Astrocyte (in vitro differentiated cells and primary cell): ENCODE measurements at regions not wholly inside any gene's neighbourhood (a gene's known extent, or its start where the extent isn't known, plus 50 kb on each side); places are given as distances from the start of the nearest gene placed in this dataset.

Experiments used
- DNase-seq: peaks from one replicate; pipeline ENCODE4 v3.0.0-alpha.2; 2010; ENCODE audit warnings: low read depth
- FAIRE-seq: peaks from 2 replicates; lab custom pipeline; 2011; peaks lifted over from hg19 to GRCh38; lab: Jason Lieb, UNC
- H2AFZ ChIP-seq: 2 replicates; pipeline ENCODE4 v1.6.0; 2012; ENCODE audit warnings: low read depth, low read length, inconsistent platforms
- H3K27ac ChIP-seq: 2 replicates; pipeline ENCODE4 v1.5.1; 2011; ENCODE audit warnings: low read depth, low read length, inconsistent platforms
- H3K27me3 ChIP-seq: 2 replicates; pipeline ENCODE4 v1.6.0; 2011; ENCODE audit warnings: low read length, inconsistent platforms; ENCODE audit not compliant: insufficient read depth
- H3K36me3 ChIP-seq: 2 replicates; pipeline ENCODE4 v1.5.1; 2011; ENCODE audit warnings: low read length, inconsistent platforms; ENCODE audit not compliant: insufficient read depth
- H3K4me1 ChIP-seq: 2 replicates; pipeline ENCODE4 v1.5.1; 2011; ENCODE audit warnings: low read length, inconsistent platforms; ENCODE audit not compliant: insufficient read depth
- H3K4me2 ChIP-seq: 2 replicates; pipeline ENCODE4 v1.6.0; 2012; ENCODE audit warnings: low read length, inconsistent platforms
- H3K4me3 ChIP-seq: 2 replicates; pipeline ENCODE4 v1.5.1; 2011; ENCODE audit warnings: low read depth, mild to moderate bottlenecking, low read length, inconsistent platforms; ENCODE audit not compliant: insufficient read depth
- H3K79me2 ChIP-seq: 2 replicates; pipeline ENCODE4 v1.6.0; 2012; ENCODE audit warnings: mild to moderate bottlenecking, low read length, inconsistent platforms; ENCODE audit not compliant: insufficient read depth
- H3K9ac ChIP-seq: 2 replicates; pipeline ENCODE4 v1.6.0; 2012; ENCODE audit warnings: mild to moderate bottlenecking, low read length, inconsistent platforms
- H3K9me3 ChIP-seq: 2 replicates; pipeline ENCODE4 v1.5.1; 2012; ENCODE audit warnings: low read depth, mild to moderate bottlenecking, low read length, inconsistent platforms; ENCODE audit not compliant: insufficient read depth
- H4K20me1 ChIP-seq: 2 replicates; pipeline ENCODE4 v1.6.0; 2012; ENCODE audit warnings: low read length, inconsistent platforms; ENCODE audit not compliant: insufficient read depth
- H3K27ac Mint-ChIP-seq: one replicate; pipeline ENCODE4 v1.8.0; 2021; ENCODE audit warnings: mild to moderate bottlenecking, mixed read lengths; ENCODE audit not compliant: unreplicated experiment
- H3K27me3 Mint-ChIP-seq: one replicate; pipeline ENCODE4 v1.8.0; 2021; ENCODE audit warnings: low read depth, mixed read lengths; ENCODE audit not compliant: unreplicated experiment
- H3K36me3 Mint-ChIP-seq: one replicate; pipeline ENCODE4 v1.8.0; 2021; ENCODE audit warnings: low read depth, mixed read lengths; ENCODE audit not compliant: unreplicated experiment
- H3K4me1 Mint-ChIP-seq: one replicate; pipeline ENCODE4 v1.8.0; 2021; ENCODE audit warnings: low read depth, mixed read lengths; ENCODE audit not compliant: unreplicated experiment
- H3K4me3 Mint-ChIP-seq: one replicate; pipeline ENCODE4 v1.8.0; 2021; ENCODE audit warnings: mild to moderate bottlenecking, moderate library complexity, mixed read lengths; ENCODE audit not compliant: unreplicated experiment
- H3K9me3 Mint-ChIP-seq: one replicate; pipeline ENCODE4 v1.8.0; 2021; ENCODE audit warnings: mild to moderate bottlenecking, mixed read lengths; ENCODE audit not compliant: unreplicated experiment
- EZH2 ChIP-seq: IDR thresholded peaks from 2 replicates; pipeline ENCODE4 v1.6.1; 2012; ENCODE audit warnings: mild to moderate bottlenecking, low read length, inconsistent platforms; ENCODE audit not compliant: insufficient read depth
- TF ChIP-seq, protein P1 (sequence below): IDR thresholded peaks from 2 replicates; pipeline ENCODE4 v1.5.1; 2011; ENCODE audit warnings: low read depth, mild to moderate bottlenecking, inconsistent platforms, low read length, moderate library complexity; ENCODE audit not compliant: insufficient read depth

DNA sequence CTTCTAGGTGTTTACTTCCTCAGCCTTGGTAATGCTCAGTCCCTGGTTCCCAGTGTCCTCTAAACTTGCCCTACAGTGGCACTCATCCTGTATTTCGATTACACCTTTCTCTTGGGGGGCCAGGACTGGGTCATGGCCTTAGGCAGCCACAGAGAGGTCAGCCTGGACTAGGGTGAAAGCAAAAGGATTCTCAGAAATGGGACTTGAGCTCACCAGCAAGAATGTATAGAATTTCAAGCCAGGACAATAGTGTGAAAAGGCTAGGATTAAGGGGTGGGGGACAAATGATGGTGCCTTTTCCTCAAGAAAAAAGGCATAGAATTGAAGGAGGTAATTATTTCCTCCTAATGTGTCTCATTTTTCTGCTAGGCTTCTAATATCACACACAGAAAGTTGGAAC lies 166.8 kb upstream of the RUNX1 start:
- Histone ChIP-seq H4K20me1 (no peaks in the 10 kb centered on the region), H3K4me2 (no peak overlapping the region), H3K27ac (no peak overlapping the region), H3K9ac (no peak overlapping the region), H3K4me3 (no peak overlapping the region), H3K79me2 (no peaks in the 10 kb centered on the region), H3K36me3 (no peaks in the 10 kb centered on the region), H3K9me3 (no peaks in the 10 kb centered on the region), H3K4me1 (peaks cover 31% of the 10 kb centered on the region), H2AFZ (no peak overlapping the region), H3K27me3 (no peaks in the 10 kb centered on the region)
- FAIRE-seq (no peak), DNase-seq (no peak)
- Mint-ChIP-seq H3K36me3 (no peaks in the 10 kb centered on the region), H3K9me3 (peaks cover 6% of the 10 kb centered on the region), H3K4me3 (no peak overlapping the region), H3K27me3 (no peaks in the 10 kb centered on the region), H3K27ac (no peak overlapping the region), H3K4me1 (peaks cover 51% of the 10 kb centered on the region)
- TF ChIP-seq EZH2 = no peak
- TF ChIP-seq, protein P1, sequence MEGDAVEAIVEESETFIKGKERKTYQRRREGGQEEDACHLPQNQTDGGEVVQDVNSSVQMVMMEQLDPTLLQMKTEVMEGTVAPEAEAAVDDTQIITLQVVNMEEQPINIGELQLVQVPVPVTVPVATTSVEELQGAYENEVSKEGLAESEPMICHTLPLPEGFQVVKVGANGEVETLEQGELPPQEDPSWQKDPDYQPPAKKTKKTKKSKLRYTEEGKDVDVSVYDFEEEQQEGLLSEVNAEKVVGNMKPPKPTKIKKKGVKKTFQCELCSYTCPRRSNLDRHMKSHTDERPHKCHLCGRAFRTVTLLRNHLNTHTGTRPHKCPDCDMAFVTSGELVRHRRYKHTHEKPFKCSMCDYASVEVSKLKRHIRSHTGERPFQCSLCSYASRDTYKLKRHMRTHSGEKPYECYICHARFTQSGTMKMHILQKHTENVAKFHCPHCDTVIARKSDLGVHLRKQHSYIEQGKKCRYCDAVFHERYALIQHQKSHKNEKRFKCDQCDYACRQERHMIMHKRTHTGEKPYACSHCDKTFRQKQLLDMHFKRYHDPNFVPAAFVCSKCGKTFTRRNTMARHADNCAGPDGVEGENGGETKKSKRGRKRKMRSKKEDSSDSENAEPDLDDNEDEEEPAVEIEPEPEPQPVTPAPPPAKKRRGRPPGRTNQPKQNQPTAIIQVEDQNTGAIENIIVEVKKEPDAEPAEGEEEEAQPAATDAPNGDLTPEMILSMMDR = no peak

DNA sequence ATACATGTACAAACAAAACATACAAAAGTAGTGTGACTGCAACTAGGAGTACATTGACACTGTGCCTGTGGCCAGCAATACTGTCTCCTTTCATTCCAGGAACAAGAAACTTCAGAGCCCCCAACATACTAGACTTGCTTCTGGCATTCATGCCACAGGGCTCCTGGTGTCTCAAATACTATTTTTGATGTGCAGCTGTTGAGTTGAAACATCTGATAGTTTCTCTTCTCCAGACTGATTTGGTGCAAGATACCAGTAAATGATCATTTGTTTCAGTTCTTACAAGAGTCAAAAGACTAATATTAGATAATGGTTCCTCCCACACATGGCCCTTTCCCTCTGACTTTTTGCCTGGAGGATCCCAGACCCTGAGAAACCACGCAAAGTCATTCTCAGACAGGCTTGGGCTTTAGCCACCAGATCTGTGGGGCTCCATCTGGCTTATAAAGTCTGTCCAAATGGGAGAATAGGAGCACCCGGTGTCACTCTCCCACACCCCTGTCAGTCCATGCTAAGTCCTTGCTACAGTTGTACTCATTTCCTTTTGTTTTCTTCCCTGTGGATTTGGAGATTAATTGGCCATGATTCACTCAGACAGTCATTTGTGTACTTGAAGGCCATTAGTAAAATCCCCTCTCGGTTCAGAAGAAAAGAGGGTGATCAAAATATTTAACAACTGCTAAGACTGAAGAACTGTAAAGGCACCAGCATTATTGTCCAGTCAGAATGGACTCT lies 163.5 kb upstream of the RUNX1 start:
- Mint-ChIP-seq H3K27ac (peak overlapping the region; percentile 78), H3K9me3 (peaks cover 5% of the 10 kb centered on the region), H3K4me3 (no peak overlapping the region), H3K4me1 (peaks cover 42% of the 10 kb centered on the region), H3K27me3 (no peaks in the 10 kb centered on the region), H3K36me3 (no peaks in the 10 kb centered on the region)
- no peak for FAIRE-seq
- peak; percentile 84 for DNase-seq
- Histone ChIP-seq H2AFZ (peak overlapping the region; percentile 16), H3K36me3 (no peaks in the 10 kb centered on the region), H3K4me2 (peak overlapping the region; percentile 60), H3K9ac (peak overlapping the region; percentile 2), H3K4me1 (peaks cover 39% of the 10 kb centered on the region), H3K27ac (peak overlapping the region; percentile 51), H3K9me3 (no peaks in the 10 kb centered on the region), H4K20me1 (no peaks in the 10 kb centered on the region), H3K79me2 (no peaks in the 10 kb centered on the region), H3K4me3 (no peak overlapping the region), H3K27me3 (no peaks in the 10 kb centered on the region)
- TF ChIP-seq, protein P1 = no peak
- no peak for TF ChIP-seq EZH2

DNA sequence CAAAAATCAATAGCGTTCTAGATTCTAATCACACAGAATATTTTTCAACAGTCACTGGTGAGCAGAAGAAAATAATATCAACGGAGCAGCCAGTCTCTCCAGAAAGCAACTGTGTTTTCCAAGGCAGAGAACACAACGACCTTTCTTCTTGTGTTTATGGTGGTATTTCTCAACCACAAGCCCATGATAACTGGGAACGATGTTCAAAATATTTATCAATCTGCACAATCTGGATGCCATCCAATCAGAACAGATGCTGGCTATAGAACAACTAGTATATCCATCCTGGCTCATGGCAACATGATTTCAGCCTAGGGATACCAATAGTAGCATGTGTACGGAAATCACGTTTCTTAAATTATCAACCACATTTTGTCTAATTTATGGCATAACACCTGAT lies 162.7 kb upstream of the RUNX1 start:
- no peak overlapping the region for H3K4me3 Mint-ChIP-seq
- TF ChIP-seq EZH2 = no peak
- TF ChIP-seq, protein P1 = no peak
- peak; percentile 59 for FAIRE-seq

More for the DNA sequence above, 162.7 kb upstream of the RUNX1 start:
- H3K36me3 ChIP-seq = no peaks in the 10 kb centered on the region
- no peaks in the 10 kb centered on the region for H3K27me3 ChIP-seq
- H3K27me3 Mint-ChIP-seq = no peaks in the 10 kb centered on the region
- peaks cover 31% of the 10 kb centered on the region for H3K4me1 ChIP-seq
- H3K27ac Mint-ChIP-seq = no peak overlapping the region
- H3K9ac ChIP-seq = no peak overlapping the region
- H3K4me3 ChIP-seq = no peak overlapping the region
- H3K27ac ChIP-seq = no peak overlapping the region
- H4K20me1 ChIP-seq = no peaks in the 10 kb centered on the region
- H3K4me2 ChIP-seq = no peak overlapping the region
- no peaks in the 10 kb centered on the region for H3K36me3 Mint-ChIP-seq
- H2AFZ ChIP-seq = no peak overlapping the region
- H3K9me3 Mint-ChIP-seq = peaks cover 5% of the 10 kb centered on the region
- no peaks in the 10 kb centered on the region for H3K79me2 ChIP-seq
- H3K9me3 ChIP-seq = no peaks in the 10 kb centered on the region
- no peak for DNase-seq
- peaks cover 38% of the 10 kb centered on the region for H3K4me1 Mint-ChIP-seq
